ENCODE measurements at regions not wholly inside any gene's neighbourhood (a gene's known extent, or its start where the extent isn't known, plus 50 kb on each side); places are given as distances from the start of the nearest gene placed in this dataset.
A peak's percentile ranks its signal among the peaks of the same experiment; 100 is the strongest.

DNA sequence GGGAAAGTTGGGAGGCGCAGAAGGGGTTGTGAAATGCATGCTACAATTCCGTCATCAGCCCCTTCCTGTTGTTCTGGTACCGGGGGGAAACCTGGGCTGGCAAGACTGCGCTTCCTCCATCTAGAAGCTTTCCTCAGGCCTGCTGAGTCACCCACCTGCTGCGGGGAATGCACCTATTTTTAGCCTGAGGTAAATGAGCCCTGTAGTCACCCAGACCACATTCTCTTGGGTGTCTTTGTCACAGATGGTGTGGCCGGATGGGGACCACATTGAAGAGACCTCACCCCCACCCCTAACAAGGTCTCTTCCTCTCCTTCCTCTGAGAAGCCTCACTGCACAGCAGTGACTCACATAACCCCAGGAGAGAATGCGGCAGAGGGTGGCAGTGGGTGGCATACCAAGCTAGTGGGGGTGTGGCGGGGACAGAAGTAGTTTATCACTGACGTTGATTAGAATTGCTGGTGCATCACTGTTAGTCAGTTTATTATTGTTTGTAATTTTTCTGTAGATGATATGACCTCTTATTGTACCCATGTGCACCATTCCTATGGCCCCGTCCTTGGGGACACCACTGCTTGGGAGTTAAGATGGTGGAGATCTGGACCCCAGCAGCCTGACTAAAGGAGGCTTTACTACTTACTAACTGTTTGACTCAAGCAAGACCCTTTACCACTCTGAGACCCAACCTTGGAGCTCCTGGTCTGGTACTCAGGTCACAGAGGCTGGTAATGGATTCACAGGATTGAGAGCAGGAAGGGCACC is 83.0 kb upstream of the DUSP5 start:
- peak; percentile 52 for DNase-seq (ENCODE audit: low read depth)

DNA sequence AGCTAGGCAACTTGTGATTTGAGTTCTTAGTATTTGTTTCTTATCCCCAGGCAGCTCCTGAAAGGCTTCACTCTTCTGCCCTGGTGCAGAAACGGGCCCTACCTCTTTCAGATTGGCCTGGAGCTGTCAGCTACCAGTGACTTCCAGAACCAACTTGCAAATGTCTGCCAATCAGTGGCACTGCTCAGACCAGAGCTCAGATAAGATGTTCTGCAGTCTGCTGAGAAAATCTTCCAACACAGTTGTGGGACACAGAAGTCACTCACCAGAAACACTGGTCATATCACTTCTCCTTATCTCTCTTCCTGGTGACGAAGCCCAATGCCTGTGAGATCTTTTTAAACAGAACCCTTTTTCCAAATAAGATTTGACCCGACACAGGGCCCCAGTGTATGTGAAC is 81.9 kb upstream of the DUSP5 start:
- DNase-seq (ENCODE audit: low read depth), result no peak

DNA sequence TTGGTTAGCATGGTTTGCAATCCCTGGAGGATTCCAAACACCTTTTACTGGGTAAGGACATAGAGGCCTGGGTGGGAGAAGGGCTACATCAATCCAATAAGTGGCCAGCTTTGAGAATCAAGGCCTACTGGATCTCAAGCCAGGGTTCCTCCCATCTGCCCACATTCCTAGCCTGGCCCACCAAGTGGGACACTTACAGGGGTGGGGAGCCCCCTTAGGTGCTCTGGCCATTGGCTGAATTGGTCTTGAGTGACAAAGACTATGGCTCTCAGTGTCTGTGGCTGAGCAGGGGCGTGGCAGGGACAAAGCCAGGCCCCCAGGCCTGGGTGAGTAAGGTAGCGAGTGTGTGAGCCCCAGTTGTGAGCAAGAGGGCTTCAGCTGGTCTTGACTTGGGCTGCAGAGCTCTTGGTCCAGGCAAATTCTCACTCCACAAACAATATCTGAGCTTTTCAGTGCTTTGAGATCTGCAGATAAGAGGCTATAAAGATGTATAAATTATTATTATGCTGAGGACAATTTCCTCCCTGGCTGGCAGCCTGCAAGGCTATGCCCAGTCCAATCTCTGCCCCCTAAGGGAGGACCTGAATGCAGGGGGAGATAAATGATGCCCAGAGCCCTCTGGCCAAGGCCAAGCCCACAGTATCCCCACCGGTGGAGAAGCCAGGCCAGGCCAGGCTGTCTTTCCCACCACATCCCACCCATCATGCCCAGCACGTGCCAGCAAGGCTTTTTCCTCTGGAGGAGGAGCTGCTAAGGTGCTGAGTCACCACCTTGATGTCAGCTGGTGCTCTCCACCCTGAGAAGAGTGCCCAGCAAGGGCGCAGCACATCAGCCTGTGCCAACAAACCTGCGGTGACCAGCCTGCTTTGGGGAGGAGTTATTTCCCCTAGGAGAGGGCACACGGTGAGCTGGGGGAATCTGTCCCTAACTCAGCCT is 80.7 kb upstream of the DUSP5 start:
- DNase-seq (ENCODE audit: low read depth), result no peak

DNA sequence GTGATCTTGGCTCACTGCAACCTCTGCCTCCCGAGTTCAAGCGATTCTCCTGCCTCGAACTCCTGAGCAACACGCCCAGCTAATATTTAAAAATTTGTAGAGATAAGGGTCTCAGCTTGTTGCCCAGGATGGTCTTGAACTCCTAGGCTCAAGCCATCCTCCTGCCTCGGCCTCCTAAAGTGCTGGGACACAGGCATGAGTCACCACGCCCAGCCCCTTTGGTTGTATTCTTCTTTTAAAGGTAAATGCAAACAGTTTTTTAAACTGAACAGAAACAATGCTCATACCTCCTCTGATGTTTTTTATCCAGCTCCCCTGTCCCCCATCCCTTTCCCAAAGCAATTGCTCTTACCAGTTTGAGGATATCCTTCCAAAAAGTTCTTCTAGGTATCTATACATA is 79.5 kb upstream of the DUSP5 start:
- DNase-seq (ENCODE audit: low read depth), result no peak

DNA sequence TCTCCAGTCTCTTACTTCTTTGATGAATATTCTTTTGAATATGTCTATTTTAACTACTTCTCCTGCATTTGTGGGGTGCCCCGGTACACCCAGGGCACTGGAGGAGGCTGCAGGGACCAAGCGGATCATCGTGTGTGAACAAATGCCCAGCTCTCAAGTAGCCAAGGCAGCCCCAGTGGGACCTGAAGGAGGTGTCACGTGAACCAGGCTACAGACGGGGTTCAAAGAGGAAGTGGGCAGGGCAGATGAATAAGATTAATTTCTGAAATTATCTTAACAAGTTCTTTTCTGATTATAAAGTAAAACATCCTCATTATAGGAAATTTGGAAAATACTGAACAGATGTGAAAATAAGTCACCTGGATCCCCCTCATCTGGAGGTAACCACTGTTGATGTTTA is 78.4 kb upstream of the DUSP5 start:
- no peak for DNase-seq (ENCODE audit: low read depth)

DNA sequence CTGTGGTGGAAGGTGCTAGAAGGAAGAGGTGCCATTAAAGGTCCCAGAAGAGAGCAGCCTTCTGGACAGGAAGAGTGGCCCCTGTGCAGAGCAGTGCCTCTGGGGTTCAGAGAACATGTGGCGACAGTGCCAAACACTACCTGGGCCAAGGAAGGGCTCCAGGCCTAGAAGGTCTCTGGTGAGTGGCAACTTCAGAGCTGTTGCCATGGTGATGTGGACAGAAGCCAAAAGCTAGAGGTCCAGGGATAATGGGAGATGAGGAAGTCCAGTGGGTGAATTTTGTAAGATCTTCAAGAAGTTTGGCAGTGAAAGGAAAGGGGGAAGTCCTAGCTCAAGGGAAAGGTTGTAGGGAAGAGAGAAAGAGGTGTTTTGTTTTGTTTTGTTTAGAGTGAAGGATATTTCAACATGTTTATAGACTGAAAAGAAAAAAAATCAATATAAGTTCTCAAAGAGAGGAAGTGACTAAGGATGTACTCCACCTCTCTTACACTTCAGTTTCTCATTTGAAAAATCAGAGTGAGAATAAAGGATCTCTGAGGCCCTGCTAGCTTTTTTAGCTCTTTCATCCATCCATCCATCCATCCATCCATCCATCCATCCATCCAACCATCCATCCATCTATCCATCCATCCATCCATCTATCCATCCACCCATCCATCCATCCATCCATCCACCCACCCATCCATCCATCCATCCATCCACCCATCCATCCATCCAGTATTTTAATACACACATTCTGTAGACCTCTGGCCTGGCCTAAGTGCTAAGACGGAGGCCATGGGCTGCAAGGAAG is 77.1 kb upstream of the DUSP5 start:
- DNase-seq (ENCODE audit: low read depth), result no peak

DNA sequence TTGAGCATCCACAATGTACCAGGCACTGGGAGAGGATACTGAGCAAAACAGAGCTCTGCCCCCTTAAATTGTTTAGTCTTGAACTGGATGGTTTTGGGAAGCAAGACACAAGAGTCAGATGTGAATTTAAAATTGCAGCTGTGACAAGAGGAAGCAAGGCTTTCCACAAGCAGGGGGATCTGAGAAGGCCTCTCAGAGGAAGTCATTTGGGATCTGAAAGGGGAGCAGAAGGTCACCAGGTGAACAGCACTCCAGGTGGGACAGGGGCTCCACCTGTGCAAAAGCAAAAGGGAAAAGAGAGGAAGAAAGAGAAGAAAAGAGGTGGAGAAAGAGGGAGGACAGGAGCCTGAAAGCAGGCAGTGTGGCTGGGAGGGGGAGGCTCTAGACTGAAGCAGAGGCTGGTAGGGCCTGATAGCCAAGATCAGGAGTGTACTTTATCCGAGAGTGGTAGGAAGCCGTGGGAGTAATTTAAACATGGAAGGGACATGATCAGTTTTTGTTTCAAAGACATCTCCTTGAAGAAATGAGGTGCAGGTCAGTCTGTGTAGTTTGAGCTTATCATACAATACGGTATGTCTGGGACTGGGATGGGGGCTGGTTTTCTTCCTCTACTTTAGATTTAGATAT is 76.1 kb upstream of the DUSP5 start:
- DNase-seq (ENCODE audit: low read depth), result no peak

DNA sequence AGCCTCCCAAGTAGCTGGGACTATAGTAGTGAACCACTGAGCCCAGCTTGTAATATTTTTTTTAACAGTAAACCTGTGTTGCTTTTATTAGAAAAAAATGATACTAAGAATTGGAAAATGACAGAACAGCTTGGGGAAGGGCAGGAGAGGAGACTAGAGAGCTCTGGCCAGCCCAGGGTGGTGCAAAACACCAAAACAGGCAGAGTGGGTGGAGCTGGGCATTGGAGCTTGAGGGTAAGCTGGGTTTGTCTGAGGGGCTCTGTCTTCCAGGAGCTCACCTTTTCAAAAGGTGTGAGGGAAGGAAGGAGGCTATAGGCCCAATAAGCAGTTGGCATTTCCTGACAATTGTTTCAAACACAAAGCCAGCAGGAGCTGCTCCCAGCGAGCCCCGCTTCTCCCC is 75.2 kb upstream of the DUSP5 start:
- no peak for DNase-seq (ENCODE audit: low read depth)

DNA sequence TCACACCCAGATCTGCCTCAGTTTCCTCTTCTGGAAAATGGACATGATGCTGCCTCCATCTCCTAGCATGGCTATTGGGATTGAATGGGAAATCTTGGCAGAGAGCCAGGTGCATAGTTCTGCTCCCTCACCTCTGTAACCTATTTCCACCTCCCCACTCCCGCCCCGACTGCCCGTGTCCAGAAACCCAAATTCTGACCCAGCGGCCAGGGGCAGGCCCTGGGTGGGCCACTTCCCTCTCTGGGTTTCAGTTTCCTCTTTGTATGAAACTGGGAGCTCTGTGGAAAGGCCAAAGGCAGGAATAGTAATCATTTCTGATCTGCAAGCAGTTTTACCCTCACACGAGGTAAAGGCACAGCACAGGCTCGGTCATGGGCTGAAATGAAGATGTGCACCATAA is 74.1 kb upstream of the DUSP5 start:
- DNase-seq (ENCODE audit: low read depth), result no peak

DNA sequence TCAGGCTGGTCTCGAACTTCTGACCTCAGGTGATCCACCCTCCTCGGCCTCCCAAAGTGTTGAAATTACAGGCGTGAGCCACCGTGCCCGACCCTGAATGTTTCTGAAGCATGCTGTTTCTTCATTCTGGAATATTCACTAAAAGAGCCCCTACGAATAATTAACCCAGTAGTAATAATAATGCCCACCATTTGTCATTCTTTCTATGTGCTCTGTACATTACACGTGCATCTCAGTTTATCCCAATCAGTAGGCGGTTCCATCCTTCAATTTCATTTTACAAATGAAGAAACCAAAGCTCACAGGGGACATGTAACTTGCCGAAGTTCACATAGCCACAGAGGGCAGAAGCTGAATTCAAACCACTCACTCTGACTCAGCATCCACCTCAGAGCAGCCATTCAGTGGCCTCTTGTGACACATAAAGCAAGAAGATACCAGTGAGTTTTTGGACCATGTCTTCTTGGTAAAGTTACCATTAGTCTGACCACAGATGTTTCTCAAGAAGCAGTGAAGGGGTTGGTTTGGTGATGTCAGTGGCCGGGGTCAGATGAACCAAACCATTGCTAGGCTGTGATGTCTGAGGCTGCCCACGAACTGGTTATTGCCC is 71.9 kb upstream of the DUSP5 start:
- no peak for DNase-seq (ENCODE audit: low read depth)

DNA sequence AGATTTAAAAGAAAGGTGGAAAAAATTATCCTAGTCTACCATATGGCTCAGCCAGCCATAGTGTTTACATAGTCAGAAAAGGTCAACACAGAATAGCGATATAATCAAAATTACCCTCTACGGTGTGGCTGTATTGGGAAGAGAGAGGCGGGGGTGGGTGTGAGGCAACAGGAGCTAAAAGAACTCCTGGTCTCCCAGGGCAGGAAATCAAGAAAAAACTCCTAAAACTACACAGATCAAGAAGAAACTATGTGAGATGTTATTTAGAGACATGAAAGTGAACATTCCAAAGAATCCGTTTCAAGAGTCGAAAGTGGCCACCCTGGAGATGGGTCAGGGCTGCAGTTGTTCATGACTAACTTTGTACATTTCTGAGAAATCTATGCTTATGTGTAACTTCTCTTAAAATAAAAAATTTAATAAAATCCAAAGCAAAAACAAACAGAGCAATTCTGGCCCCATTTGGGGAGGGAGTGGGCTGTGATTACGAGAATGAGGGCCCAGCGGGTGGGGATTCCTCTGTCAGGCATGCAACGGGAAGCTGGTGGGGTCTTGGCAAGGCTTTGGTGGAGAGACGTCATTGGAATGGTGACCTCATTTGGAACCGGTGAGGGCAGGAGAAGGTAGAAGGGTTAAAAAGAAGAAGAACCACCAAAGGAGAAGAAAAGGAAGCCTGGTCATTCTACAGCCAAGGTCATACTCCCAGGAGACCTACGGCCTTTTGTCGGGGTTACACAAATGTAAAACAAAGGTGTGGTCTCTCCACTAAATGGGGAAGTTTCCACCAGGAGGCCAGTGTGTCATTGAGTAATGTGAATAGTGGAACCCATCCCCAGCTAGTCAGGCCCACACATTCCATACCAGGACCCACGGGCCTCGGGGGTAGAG is 71.2 kb upstream of the DUSP5 start:
- no peak for DNase-seq (ENCODE audit: low read depth)

DNA sequence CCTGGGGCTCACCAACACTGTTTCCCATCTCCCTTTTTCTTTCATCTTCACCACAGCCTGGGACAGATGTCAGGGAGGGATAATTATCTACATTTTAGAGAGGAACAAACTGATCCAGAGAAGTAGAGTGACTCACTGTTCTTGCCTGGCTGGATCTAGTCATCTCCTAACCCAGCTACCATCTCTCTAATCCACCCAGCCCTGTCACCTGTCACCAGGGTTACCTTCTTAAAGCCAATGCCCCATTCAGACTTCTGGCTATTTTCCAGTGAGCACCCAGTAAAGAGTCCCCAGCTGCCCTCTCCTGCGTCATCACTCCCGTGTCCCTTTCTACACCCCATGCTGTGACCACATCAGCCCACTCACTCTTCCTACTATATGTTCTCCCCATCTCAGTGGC is 68.4 kb upstream of the DUSP5 start:
- no peak for DNase-seq (ENCODE audit: low read depth)

DNA sequence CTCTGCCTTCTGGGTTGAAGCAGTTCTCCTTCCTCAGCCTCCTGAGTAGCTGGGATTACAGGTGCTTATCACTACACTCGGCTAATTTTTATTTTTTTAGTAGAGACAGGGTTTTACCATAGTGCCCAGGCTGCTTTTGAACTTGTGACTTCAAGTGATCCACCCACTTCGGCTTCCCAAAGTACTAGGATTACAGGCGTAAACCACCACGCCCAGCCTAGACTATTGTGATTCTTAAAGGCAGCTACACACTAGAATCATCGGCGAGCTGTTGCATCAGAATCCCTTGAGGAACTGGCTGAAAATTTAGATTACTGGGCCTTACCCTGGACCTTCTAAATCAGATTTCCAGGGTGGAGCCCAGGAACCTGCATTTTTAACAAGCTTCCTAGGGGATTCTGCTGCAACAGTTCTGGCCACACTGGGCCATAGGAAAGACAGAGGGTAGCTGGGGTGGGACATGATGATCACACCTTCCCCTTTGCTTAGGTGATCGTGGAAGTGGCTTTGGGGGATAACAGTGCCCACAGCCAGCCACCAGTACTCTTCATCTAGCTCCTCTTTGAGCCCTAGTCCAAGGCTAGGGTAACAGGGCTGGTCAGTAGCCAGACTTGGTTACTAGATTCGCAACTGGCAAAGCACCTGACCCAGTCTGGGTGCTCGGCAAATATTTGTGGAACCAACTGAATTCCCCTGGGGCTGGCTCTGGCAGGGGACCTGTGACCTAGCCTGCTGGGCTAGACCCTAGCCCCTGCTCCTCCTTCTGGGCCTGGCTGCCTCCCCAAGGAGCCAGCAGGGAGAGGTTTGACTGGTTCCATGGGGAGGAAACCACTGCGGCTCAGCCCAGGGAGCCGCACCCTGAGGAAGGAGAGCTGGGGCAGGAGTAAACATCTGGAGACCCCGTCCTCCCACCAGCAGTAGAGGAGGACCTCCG is 67.1 kb upstream of the DUSP5 start:
- DNase-seq (ENCODE audit: low read depth), result no peak

DNA sequence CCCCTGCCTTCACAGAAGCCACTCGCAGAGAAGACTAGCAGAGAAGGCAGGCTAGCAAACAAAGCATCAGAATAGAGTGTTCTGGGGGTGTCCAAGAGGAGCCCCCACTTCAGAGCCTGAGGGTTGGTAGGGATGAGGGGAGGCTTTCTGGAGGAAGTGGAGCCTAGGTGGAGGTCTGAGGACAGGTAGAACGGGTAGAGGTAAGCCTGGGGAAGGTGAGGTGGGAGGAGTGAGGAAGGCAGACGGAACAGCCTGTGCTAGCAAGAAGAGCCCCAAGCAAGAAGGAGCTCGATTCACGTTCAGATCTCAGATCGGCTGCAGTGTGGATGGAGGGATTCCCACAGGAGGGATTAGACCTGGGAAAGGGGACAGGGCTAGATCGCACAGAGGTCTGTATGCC is 66.0 kb upstream of the DUSP5 start:
- DNase-seq (ENCODE audit: low read depth), result no peak

DNA sequence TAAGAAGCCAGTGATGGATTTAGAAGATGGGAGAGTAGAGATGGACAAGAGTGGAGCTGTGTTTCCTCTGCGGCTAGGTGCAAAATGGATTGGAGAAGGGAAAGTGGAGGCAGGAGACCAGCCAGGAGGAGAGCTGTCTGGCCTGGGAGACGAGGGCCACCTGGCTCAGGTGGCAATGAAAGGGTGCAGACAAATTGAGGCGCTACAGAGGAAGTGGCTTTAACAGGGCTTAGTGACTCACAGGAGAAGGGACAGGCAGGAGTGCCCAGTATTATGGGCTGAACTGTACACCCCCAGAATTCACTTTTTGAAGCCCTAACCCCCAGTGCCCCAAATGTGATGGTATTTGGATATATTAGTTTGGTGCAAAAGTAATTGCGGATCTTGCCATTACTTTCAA is 65.6 kb upstream of the DUSP5 start:
- no peak for DNase-seq (ENCODE audit: low read depth)

DNA sequence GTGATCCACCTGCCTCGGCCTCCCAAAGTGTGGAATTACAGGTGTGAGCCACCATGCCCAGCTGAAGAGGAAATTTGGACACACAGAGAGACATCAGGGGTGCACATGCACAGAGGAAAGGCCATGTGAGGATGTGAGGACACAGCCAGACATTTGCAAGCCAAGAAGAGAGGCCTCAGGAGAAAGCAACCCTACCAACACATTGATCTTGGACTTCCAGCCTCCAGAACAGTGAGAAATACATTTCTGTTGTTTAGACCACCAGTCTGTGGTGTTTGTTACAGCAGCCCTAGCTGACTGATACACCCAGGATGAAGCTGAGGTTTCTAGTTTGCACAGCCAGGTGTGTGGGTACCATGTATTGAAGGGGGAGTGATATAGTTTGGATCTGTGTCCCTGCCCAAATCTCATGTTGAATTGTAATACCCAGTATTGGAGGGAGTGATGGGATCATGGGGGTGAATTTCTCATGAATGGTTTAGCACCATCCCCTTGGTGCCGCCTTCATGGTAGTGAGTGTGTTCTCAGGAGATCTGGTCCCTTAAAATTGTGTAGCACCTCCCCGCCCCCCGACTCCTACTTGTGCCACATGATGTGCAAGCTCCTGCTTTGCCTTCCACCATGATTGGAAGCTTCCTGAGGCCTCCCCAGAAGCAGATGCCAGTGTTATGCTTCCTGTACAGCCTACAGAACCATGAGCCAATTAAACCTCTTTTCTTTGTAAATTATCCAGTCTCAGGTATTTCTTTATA is 64.7 kb upstream of the DUSP5 start:
- no peak for DNase-seq (ENCODE audit: low read depth)

DNA sequence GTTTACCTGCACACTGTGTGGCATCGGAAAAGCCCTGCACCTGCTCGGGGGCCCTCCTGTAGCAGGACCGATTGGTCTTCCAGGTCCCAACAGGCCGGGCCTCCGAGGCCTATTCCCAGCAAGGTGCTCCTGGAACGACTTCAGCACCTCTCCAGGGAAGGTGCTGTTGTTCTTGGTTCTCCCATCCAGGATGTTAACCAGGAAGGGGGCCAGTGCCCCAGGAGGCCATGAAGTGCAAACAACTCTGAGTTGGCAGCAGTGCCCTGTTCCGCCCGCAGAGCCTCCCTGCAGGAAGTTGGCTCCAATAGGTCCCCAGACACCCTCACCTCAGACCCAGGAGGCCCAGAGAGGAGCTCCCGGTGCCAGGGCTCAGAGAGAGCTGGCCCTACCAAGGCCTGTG is 64.0 kb upstream of the DUSP5 start:
- DNase-seq (ENCODE audit: low read depth), result no peak

DNA sequence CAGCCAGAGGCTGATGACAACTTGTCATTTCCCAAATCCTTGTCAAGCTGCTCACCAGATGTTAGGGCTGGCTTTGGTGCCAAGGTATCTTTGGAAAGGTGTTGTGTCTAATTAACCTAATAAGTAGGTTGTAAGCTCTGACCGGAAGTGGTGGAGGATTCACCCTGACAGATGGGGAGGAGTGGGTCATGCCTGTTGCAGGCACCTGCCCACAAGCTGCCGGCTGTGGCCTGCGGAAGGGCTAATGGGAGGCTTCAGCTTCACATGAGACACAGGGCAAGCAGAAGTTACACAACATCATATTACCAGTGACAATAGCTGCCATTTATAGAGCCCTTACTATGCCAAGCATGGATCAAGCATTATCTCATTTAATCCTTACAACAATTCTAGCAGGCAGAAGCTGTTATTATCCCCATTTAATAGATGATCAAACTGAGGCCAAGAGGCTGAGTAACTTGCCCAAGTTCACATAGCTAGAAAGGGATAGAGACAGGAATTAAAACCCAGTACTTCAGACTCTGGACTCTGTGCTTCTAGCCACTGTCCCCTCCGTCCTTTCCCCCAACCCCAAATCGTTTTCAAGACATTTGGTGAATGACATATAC is 63.1 kb upstream of the DUSP5 start:
- no peak for DNase-seq (ENCODE audit: low read depth)
